GM18870 (cell line): ENCODE measurements at regions not wholly inside any gene's neighbourhood (a gene's known extent, or its start where the extent isn't known, plus 50 kb on each side); places are given as distances from the start of the nearest gene placed in this dataset.

Experiments
- ATAC-seq: cut with Tn5 transposase; IDR thresholded peaks from one replicate; pipeline ENCODE4 v1.9.1; 2021; ENCODE audit warnings: moderate library complexity; ENCODE audit not compliant: unreplicated experiment

- no peak for ATAC-seq
Measured at GRCh38 chr2:155095613-155096012, 397.1 kb downstream of the KCNJ3 start.

GRCh38 chr2:155080373-155080772, 381.9 kb downstream of the KCNJ3 start:
- ATAC-seq = no peak

- ATAC-seq = no peak
Measured at GRCh38 chr2:155070489-155070888, 372.0 kb downstream of the KCNJ3 start.

GRCh38 chr2:155062922-155063258, 364.4 kb downstream of the KCNJ3 start:
- no peak for ATAC-seq

- no peak for ATAC-seq
Measured at GRCh38 chr2:155062250-155062921, 363.9 kb downstream of the KCNJ3 start.

- no peak for ATAC-seq
Measured at GRCh38 chr2:155060896-155061295, 362.4 kb downstream of the KCNJ3 start.

- ATAC-seq = no peak
Measured at GRCh38 chr2:155054712-155055111, 356.2 kb downstream of the KCNJ3 start.

GRCh38 chr2:155043097-155043496, 344.6 kb downstream of the KCNJ3 start:
- ATAC-seq = no peak

GRCh38 chr2:155035308-155035707, 336.8 kb downstream of the KCNJ3 start:
- no peak for ATAC-seq

- ATAC-seq = peak; percentile 80
Measured at GRCh38 chr2:155033652-155034051, 335.2 kb downstream of the KCNJ3 start.

- no peak for ATAC-seq
Measured at GRCh38 chr2:155030296-155030695, 331.8 kb downstream of the KCNJ3 start.

- no peak for ATAC-seq
Measured at GRCh38 chr2:155026651-155027174, 328.2 kb downstream of the KCNJ3 start.

GRCh38 chr2:155023674-155024073, 325.2 kb downstream of the KCNJ3 start:
- no peak for ATAC-seq

GRCh38 chr2:155022531-155022930, 324.0 kb downstream of the KCNJ3 start:
- ATAC-seq = no peak

- no peak for ATAC-seq
Measured at GRCh38 chr2:155021618-155022017, 323.1 kb downstream of the KCNJ3 start.

- no peak for ATAC-seq
Measured at GRCh38 chr2:155020246-155020645, 321.8 kb downstream of the KCNJ3 start.

GRCh38 chr2:155010925-155011324, 312.4 kb downstream of the KCNJ3 start:
- ATAC-seq = no peak

GRCh38 chr2:154995361-154995760, 296.9 kb downstream of the KCNJ3 start:
- ATAC-seq = no peak

- ATAC-seq = no peak
Measured at GRCh38 chr2:154992826-154993225, 294.3 kb downstream of the KCNJ3 start.

GRCh38 chr2:154978710-154979109, 280.2 kb downstream of the KCNJ3 start:
- ATAC-seq = peak; percentile 61

- no peak for ATAC-seq
Measured at GRCh38 chr2:154978244-154978643, 279.7 kb downstream of the KCNJ3 start.

GRCh38 chr2:154974041-154974440, 275.5 kb downstream of the KCNJ3 start:
- ATAC-seq = no peak

- no peak for ATAC-seq
Measured at GRCh38 chr2:154963511-154963910, 265.0 kb downstream of the KCNJ3 start.
